Colonic mucosa (tissue), 4 donors: ENCODE measurements at regions not wholly inside any gene's neighbourhood (a gene's known extent, or its start where the extent isn't known, plus 50 kb on each side); places are given as distances from the start of the nearest gene placed in this dataset.

Experiments
- DNase-seq: peaks from one replicate; pipeline ENCODE4 v3.0.0-alpha.2; 2020
- H3K27ac ChIP-seq: fragments of 200-600 bp; one replicate; pipeline ENCODE4 v1.8.0; 2021
- H3K27me3 ChIP-seq: fragments of 200-600 bp; one replicate; pipeline ENCODE4 v1.8.0; 2021
- H3K36me3 ChIP-seq: fragments of 200-600 bp; one replicate; pipeline ENCODE4 v1.8.0; 2021
- H3K4me1 ChIP-seq: fragments of 200-600 bp; one replicate; pipeline ENCODE4 v1.8.0; 2021; ENCODE audit warnings: mild to moderate bottlenecking
- H3K4me3 ChIP-seq: fragments of 200-600 bp; one replicate; pipeline ENCODE4 v1.8.0; 2021
- H3K9ac ChIP-seq, 2 donors: one replicate each; pipeline ENCODE4 v1.7.0; 2013; ENCODE audit warnings: control low read depth in 2 of 2, low read depth in 2 of 2, low read length in 2 of 2
- H3K9me3 ChIP-seq: fragments of 200-600 bp; one replicate; pipeline ENCODE4 v1.8.0; 2021
- CTCF ChIP-seq: fragments of 200-600 bp; IDR thresholded peaks from one replicate; pipeline ENCODE4 v1.8.0; 2022; ENCODE audit warnings: antibody characterized with exemption, mild to moderate bottlenecking
- intact Hi-C: fragments of 100-400 bp; cut with DNase I; formaldehyde crosslinking; loops from one replicate; pipeline ENCODE4 v1.14.1; 2022
- donor health status: healthy.
- donor health status: DM: no; HTN: no; CAD: no.
- donor health status: DM: no; HTN: no; CAD: no.

- intact Hi-C loops: no loop called here
- H3K9ac ChIP-seq: no peak overlapping the region
- no peaks in the 10 kb centered on the region for H3K9me3 ChIP-seq
- DNase-seq: no peak
- TF ChIP-seq CTCF: no peak
- H3K27me3 ChIP-seq: no peaks in the 10 kb centered on the region
- H3K4me3 ChIP-seq: no peak overlapping the region
- H3K36me3 ChIP-seq: no peaks in the 10 kb centered on the region
- H3K4me1 ChIP-seq: no peaks in the 10 kb centered on the region
- H3K27ac ChIP-seq: no peak overlapping the region
Observed at GRCh38 chr12:77640356-77640755, 190.3 kb upstream of the NAV3 start.

GRCh38 chr12:77630790-77631445, 199.8 kb upstream of the NAV3 start:
- no peak for TF ChIP-seq CTCF
- Histone ChIP-seq H3K27me3 (no peaks in the 10 kb centered on the region), H3K9me3 (no peaks in the 10 kb centered on the region), H3K27ac (no peak overlapping the region), H3K4me1 (no peaks in the 10 kb centered on the region), H3K36me3 (no peaks in the 10 kb centered on the region), H3K9ac (no peak overlapping the region), H3K4me3 (no peak overlapping the region)
- no peak for DNase-seq
- intact Hi-C loops: no loop called here

- no peak overlapping the region for H3K4me3 ChIP-seq
- no peak overlapping the region for H3K27ac ChIP-seq
- intact Hi-C loops: no loop called here
- no peaks in the 10 kb centered on the region for H3K4me1 ChIP-seq
- H3K9ac ChIP-seq: no peak overlapping the region
- no peak for DNase-seq
- H3K27me3 ChIP-seq: no peaks in the 10 kb centered on the region
- H3K36me3 ChIP-seq: no peaks in the 10 kb centered on the region
- H3K9me3 ChIP-seq: no peaks in the 10 kb centered on the region
- no peak for TF ChIP-seq CTCF
Observed at GRCh38 chr12:77630344-77630743, 200.3 kb upstream of the NAV3 start.

- Histone ChIP-seq H3K4me3 (no peak overlapping the region), H3K9me3 (no peaks in the 10 kb centered on the region), H3K4me1 (no peaks in the 10 kb centered on the region), H3K36me3 (no peaks in the 10 kb centered on the region), H3K9ac (no peak overlapping the region), H3K27ac (no peak overlapping the region), H3K27me3 (no peaks in the 10 kb centered on the region)
- TF ChIP-seq CTCF: no peak
- intact Hi-C loops: no loop called here
- DNase-seq: no peak
Observed at GRCh38 chr12:77629141-77629540, 201.6 kb upstream of the NAV3 start.

- no peak for TF ChIP-seq CTCF
Observed at GRCh38 chr12:77625441-77625840, 205.3 kb upstream of the NAV3 start.

More at GRCh38 chr12:77625441-77625840, 205.3 kb upstream of the NAV3 start:
- no peak overlapping the region for H3K4me3 ChIP-seq
- no peak overlapping the region for H3K9ac ChIP-seq
- no peaks in the 10 kb centered on the region for H3K9me3 ChIP-seq
- no peaks in the 10 kb centered on the region for H3K4me1 ChIP-seq
- H3K27me3 ChIP-seq: no peaks in the 10 kb centered on the region
- intact Hi-C loops: no loop called here
- no peak for DNase-seq
- no peaks in the 10 kb centered on the region for H3K36me3 ChIP-seq
- H3K27ac ChIP-seq: no peak overlapping the region
